GM21360 (cell line): ENCODE measurements at regions not wholly inside any gene's neighbourhood (a gene's known extent, or its start where the extent isn't known, plus 50 kb on each side); places are given as distances from the start of the nearest gene placed in this dataset.

Source experiments
- ATAC-seq: cut with Tn5 transposase; IDR thresholded peaks from one replicate; pipeline ENCODE4 v1.9.1; 2021; ENCODE audit warnings: mild to moderate bottlenecking, moderate library complexity; ENCODE audit not compliant: unreplicated experiment

DNA sequence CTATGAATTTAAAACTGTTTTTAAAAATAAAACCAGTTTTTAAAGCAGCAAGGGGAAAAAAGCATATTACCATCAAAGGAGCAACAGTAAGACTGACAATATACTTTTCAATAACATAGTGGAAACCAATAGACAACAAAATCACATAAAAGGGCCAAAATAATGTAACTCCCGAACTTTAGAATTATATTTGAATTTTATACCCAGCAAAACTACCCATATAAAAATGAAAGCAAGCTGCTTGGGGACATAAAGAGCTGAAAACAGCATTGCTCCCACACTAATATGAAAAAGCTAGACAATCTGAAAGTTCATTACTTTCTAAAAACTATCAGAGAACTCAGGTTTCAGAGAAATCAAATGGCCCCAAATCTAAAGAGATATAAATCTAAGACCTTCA is 199.4 kb upstream of the ARID1B start:
- ATAC-seq, result no peak

DNA sequence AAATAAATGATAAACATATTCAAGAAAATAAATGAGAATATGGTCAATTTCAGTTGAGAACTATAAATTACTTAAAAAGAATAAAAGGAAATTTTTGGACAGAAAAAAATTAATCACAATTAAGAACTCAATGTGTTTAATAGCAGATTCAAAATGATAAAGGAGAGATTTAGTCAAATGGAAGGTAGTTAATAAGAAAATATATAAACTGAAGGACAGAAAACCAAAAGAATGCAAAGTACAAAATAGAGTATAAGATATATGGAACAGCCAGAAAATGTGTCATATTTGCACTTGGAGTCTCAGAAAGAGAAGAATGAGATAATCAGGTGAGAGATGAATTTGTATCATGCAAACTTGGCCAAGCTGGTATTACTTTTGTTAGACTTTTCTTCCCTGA is 201.8 kb upstream of the ARID1B start:
- ATAC-seq, result no peak

DNA sequence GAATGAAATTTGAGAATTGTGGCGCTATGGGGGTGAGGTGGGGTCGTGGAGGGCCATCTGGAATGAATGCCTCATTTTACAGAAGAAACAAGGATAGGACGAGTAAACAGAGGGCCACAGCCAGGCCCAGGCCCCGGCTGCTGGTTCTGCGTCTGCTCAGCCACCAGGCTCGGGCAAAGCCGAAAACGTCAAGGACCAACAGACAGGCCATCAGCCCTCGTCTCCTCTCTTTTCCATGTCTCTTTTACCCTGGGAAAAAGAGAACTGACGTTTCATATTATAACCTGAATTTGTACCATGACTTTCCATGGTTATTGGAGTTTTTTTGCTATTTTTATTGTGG is 212.4 kb upstream of the ARID1B start:
- no peak for ATAC-seq

DNA sequence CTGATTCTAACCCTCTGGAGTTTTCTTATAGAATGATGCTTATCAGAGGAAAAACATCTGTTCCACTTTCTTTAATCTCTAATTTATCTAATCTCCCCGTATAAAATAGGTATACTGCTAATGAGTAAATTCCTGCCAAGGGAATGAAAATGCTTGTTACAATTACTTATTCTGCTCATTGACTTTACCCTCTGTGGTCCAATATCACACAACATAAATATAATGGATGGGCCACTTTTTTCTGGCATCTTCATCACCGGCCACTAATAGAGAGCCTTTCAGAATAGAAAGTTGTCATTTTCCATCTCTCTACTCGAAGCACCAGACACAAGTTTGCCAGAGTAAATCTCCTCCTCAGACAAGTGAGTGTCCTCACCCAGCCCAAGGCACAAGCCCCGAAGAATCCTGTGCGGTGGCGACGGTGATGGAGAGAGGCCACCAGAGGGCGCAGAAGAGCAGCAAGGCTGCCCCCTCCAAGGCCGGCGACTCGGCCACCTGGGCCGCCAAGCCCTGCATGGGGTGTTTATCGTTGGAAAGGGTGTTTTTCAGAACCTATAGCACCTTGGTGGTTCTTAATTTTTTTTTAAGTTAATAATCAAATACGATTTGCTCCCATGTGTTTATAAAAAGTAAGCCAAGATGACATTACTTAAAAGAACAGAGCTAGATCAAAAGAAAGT is 212.9 kb upstream of the ARID1B start:
- ATAC-seq, result peak; percentile 93

DNA sequence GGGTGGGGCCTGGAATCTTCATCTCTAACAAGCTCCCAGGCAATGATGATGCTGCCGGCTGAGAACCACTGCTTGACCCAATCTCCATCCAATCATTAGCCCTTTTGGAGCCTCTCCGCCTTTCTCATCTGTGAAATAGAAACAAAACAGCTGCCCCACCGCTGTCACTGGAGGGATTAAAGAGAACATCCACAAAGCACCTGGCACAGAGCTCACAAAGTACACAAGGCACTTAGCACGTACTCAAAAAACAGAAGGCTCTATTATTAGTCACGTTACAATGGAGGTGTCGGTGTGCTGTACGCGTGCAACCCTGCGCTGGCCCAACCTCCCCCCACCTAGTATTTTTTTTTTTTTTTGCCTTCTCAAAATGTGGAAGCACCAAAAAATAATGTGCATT is 213.5 kb upstream of the ARID1B start:
- no peak for ATAC-seq

DNA sequence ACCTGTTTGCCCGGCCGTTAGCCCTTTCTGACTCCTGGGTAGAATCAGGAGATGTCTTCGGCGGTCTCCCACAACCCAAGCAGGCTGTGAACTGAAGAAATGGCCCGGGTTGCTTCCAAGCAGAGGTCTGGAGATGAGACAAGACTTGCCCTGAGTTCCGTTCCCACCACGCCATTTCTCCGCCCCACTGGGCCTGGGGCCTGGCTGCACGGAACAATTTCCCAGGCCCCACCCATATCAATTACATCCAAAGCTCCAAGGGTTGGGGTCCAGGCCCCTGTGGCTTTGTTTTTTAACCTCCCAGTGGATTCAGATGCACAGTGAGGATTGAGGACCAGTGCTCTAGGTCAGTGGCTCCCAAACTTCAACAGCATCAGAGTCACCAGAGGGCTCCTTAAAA is 214.5 kb upstream of the ARID1B start:
- no peak for ATAC-seq

DNA sequence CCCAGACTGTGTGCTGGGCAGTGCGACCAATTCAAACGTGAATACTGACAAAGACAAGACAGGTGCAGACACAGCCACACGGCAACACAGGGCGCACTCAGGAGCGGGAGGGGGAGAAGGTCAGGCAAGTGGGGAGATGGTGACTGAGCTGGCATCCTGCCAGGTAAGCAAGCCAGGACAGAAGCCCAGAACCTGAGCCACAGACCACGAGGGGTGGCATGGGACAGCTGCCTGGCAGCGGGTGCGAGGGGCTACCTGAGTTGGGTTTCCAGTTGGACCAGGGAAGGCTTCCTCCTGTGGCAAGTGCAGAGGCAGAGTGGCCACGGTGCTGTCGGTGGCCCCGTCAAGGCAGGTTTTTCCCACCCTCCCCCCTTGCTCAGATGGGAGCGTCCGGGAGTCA is 215.2 kb upstream of the ARID1B start:
- no peak for ATAC-seq

DNA sequence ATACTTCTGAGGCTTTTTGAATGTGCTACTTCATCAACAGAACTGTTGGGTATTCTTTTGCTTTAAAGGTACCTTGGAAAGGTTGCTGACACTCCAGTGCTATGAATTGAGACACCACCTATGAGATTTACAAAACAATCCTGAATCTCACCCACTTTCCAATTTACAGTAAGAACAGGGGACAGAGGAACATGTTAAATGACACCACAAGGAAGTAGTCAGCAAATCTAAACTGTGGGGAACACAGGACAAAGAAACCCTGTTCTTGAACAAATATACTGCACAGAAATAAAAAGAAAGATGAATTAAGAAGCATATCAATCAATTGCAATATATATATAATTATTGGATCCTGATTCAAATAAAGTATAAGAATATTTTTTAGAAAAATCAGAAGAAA is 216.7 kb upstream of the ARID1B start:
- ATAC-seq, result no peak

DNA sequence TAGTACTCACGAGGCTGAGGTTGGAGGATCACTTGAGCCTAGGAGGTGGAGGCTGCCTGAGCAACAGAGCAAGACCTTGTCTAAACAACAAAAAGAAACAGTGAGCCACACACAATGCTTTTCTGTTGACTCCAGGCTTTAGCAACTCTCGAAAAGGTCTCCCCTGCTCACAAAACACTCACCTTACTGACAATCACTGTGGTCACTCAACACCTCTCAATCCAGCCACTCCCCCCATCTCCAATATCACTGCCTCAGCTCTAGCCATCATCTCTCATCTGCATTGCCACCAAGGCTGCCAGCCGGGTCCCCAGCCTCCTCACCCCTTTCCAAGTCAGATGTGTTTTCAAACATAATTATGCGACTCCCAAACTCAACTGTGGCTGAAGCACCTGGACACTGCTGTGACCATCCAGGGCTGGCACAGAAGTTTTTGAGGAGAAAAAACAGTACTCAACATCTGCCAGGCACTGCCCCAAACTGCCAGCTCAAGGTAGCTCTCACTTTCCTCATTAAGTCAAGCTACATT is 218.0 kb upstream of the ARID1B start:
- ATAC-seq, result no peak

DNA sequence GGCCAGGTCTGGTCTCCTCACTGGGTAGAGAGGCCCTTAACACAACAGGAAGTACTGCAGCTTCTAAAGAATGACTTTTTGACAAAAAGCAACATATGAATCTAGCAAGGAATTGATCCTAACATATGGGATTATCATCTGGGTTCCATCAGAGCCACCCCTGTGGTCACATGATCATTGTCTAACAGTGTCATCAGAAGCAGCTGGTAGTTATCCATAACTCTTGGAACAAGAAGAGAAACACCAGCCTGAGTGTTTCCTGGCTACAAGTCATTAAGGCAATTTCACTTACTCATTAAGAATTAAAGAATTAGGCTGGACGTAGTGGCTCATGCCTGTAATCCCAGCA is 219.3 kb upstream of the ARID1B start:
- no peak for ATAC-seq

DNA sequence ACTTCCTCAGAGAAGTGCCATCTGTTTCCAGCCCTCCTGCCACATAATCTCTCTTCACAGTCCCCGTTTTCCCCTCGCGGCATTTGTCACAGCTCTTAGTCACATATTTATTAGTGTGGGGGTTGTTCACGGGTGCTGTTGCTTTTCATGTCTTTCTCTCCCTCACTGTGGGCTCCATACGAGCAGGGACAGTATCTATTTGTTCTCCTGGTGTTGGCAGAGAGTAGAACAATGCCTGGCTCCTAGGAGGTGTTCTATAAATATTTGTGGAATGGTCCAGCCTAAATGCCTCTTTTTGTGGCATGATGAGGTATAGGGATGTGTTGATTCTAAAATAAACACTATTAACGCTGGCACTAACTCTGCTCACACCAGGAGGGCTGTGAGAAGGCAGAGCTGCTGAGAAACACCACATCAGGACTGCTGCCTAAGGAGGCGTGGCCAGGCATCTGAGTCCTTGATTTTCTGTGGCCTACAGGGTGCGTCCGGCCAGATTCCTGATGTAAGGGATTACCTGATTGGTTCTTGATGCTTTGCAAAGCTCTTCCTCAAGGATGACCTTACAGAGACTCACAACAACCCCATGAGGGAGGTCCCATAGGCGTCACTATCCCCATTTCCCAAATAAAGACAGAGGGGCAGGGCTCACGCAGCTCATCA is 219.8 kb upstream of the ARID1B start:
- ATAC-seq, result no peak

DNA sequence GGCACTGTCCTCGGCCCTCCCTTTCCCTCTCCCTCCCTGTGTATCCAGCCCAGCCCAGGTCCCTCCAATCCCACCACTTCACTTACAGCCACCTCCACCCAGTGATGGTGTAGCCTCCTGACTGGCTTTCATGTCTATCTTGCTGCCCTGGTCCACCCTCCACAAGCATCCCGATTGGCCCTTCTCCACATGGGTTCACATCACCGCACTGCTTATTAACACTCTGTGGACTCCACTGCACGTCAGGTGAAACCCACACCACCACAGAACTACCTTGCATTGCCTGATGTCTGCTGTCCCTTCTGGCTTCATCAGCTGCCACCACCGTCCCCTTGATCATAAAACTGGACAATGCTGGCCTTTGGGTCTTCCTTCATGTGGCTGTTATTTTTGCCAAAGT is 220.4 kb upstream of the ARID1B start:
- ATAC-seq, result no peak

DNA sequence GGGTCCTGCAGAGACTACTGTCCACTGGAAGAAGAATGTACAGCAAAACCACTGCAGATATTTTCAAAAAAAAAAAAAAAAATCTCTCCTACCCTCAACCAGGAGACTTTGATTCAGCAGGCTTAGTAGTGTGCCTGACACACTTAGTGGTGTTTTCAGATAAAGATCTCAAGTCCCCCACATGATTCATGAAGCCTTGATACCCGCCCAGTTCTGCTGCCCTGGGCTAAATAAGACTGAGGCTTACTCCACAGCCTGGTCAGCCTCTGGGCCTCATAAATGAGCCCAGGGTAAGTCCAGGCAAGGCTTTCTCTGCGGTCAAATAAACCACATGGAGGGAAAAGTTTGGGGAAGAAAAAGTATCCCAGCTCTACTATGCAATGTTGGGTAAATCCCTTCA is 222.1 kb upstream of the ARID1B start:
- ATAC-seq, result no peak

DNA sequence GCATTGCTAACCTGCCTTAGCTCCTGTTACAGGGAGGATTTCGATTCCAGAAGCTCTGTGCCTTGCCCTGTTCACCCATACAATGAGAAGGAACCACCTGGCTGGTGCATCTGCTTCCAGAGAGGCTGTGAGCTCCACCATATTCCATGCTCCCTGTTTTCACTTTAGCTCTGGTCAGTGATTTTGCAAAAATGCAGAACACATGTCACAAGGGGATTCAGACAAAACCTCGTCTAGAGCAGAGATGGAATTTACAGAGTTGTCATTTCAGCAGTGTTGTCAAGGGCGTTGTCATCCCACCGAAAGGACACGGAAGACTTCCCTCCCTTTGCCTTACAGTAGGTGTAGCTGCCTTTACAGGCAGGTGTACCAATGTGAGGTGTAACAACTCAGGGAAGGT is 223.0 kb upstream of the ARID1B start:
- no peak for ATAC-seq

DNA sequence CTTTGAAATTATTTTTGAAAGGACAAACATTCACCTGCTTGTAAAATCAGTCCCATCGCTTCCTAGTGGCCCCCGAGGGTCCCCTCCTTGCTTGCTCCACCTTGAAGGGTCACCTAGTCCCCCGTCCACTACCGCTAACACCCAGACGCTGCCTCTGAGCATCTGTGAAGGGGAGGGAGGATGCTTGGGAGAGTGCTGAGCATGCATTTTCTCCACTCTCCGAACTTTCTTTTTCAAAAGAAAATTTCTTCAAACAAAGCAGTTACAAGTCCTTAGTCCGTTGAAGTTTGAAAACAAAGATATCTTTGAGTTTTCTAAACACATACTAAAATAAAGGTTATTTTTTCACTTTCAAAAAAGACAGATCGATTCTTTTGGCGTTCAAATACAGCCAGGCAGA is 224.3 kb upstream of the ARID1B start:
- no peak for ATAC-seq

DNA sequence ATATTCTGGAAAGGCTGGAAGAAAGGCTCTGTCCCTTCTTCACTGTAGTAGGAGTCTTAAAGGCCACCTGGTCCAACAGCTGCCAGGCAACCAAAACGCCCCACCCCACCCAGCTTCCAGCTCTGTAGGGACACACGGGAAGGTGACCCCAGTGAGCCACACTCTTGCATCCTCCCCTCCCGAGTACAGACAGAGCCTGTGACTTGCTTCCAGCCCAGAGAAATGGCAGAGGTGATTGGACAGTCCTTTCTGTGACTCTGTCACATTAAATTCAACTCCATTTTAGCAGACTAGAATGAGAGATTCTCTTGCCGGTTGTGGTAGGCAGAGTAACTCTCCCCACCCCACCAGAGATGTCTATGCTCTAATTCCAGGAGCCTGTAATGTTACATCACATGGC is 226.2 kb upstream of the ARID1B start:
- no peak for ATAC-seq

DNA sequence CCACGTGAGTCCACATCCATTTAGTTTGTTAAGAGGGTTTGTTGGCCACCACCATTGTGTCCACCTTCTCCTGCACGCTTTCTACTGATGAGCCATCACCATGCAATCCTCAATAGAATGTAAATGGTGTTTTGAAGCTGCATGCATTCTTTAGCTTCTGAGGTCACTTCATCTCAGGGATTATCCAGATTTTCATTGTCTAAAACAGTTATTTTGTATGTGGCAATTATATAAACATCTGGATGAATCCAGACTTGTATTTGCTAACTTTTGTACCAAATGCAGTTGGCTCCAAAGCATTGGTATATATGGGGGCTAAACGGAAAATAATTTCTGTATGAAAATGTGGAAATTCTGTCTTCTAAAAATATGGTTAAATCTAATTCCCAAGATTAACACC is 231.2 kb upstream of the ARID1B start:
- ATAC-seq, result no peak

DNA sequence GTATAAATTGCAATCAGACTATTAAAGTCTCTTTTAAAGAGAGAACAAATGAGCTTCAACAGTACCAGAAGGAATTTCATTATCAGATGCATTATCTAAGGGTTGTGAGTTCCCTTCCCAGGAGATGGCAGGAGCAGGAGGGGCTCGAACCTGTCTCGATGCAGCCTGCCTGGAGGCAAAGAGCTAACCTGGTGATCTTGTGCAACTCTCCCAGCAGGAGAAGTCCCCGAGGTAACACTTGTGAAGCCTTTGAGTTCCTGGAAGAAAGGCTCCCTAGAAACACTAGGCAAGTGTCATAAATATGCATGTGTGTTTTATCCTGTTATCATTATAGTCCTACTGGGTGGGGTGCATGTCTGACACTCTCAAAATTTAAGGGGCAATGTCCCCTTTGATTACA is 232.2 kb upstream of the ARID1B start:
- no peak for ATAC-seq

DNA sequence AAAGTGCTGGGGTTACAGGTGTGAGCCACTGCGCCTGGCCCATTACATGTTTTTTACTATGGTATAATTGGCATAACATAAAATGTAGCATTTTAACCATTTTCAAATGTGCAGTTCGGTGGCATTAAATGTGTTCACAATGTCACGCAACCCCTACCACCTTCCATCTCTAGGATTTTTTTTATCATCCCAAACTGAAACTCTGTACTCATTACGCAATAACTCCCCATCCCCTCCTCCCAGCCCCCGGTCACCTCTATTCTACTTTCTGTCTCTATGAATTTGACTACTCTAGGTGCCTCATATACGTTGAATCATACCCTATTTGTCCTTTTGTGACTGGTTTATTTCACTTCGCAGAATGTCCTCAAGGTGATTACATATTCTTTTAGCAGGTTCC is 233.1 kb upstream of the ARID1B start:
- no peak for ATAC-seq

DNA sequence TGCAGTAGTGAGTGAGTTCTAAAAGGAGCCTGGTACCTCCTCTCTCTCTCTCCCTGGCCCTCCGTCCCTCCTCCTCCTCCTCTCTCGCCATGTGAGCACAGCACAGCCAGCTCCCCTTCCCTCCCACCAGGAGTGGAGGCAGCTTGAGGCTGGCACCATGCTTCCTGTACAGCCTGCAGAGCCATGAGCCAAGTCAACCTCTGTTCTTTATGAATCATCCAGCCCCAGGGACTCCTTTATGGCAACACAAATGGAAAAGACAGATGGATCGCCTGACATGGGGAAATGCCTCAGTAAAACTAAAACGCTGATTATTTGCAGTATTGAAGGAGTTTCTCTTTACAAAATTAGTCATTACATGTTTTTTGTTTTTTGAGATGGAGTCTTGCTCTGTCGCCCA is 233.7 kb upstream of the ARID1B start:
- no peak for ATAC-seq

DNA sequence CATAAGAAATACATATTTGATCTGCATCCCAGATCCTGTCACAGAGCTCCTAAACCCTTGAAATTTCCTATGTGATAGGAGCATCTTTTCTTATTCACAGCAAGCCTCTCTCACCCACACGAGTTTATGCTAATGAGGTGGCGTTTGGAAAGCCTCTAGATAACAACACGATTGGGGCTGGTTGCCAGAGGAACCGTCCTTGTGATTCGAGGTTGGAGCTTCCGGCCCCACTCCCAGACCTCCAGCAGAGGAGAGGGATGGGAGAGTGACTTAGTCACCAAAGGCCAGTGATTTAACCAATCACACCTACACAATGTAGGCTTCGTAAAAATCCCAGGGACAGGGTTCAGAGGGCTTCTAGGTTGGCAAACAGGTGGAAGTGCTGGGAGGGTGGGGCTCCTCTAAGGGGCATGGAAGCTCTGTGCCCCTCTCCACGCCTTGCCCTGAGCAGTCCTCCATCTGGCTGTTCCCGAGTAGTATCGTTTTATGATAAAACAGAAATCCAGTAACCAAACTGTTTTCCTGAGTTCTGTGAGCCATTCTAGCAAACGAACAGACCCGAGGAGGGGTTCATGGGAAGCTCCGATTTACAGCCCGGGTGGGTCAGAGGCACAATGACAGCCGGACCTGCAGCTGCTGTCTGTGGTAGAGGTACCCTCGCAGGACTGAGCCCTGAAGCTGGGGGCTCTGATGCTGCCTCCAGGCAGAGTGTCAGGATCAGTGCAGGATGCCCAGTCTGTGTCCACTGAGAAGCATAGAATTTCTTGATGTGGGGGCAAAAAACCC is 238.1 kb upstream of the ARID1B start:
- no peak for ATAC-seq

DNA sequence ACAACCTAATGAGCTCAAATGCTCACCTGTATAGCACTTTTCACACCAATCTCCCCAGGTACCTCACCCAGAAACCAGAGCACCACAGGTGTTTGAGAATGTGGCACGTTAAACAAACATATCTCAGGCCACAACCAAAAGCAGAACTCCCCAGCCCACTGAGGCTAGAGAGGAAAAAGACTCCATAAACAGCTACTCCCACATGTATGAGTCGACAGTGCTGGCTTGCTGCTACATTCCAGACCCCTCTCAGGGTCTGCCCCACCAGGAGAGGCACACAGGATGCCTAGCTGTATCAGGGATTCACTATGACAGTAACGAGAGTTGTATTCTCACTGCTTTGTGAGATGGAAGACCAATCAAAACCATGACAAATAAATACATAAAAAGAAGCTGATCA is 242.6 kb upstream of the ARID1B start:
- ATAC-seq, result no peak
